Panc1 (cell line): ENCODE measurements at regions not wholly inside any gene's neighbourhood (a gene's known extent, or its start where the extent isn't known, plus 50 kb on each side); places are given as distances from the start of the nearest gene placed in this dataset.

Experiments used
- ATAC-seq: fragments of 200-7000 bp; cut with Tn5 transposase; 2 replicates; pipeline ENCODE4 v1.9.1; 2020; ENCODE audit warnings: mild to moderate bottlenecking, moderate library complexity
- BruUV-seq: library from RNA; stranded (reverse); fragments of 400-500 nt; replicated peaks from 2 replicates; lab custom pipeline; 2021; lab: Mats Ljungman, UMichigan
- CTCF ChIA-PET: fragments of 300-600 bp; sonication (Branson Sonifier 250); formaldehyde crosslinking; loops from one replicate; lab custom pipeline; 2022; ENCODE audit warnings: antibody characterized with exemption; lab: Charles Lee
- POLR2A ChIA-PET: fragments of 300-600 bp; sonication (Branson Sonifier 250); formaldehyde crosslinking; loops from one replicate; lab custom pipeline; 2022; ENCODE audit warnings: antibody characterized with exemption; lab: Charles Lee
- DNase-seq: peaks from one replicate; pipeline ENCODE4 v3.0.0-alpha.2; 2010; ENCODE audit warnings: low read depth, low spot score
- H3K27ac ChIP-seq: 2 replicates; pipeline ENCODE4 v1.5.1; 2011; ENCODE audit warnings: mild to moderate bottlenecking, low read length, inconsistent platforms
- H3K27me3 ChIP-seq: fragments of 200-500 bp; sonication (Bioruptor generic); 2 replicates; pipeline ENCODE4 v1.6.0; 2014; ENCODE audit warnings: low read length, inconsistent platforms; ENCODE audit not compliant: control insufficient read depth, insufficient read depth
- H3K36me3 ChIP-seq: fragments of 200-500 bp; sonication (Bioruptor generic); 2 replicates; pipeline ENCODE4 v1.5.1; 2014; ENCODE audit warnings: inconsistent platforms, mild to moderate bottlenecking, low read length, moderate library complexity; ENCODE audit not compliant: control insufficient read depth, insufficient read depth
- H3K4me1 ChIP-seq: 2 replicates; pipeline ENCODE4 v1.5.1; 2011; ENCODE audit warnings: inconsistent platforms, mild to moderate bottlenecking, low read length, moderate library complexity; ENCODE audit not compliant: control insufficient read depth, insufficient read depth
- H3K4me3 ChIP-seq, 2 experiments: 2 replicates each; pipeline ENCODE4 v1.5.1; 2011 to 2012; ENCODE audit warnings: low read depth in 2 of 2, low read length in 2 of 2, mild to moderate bottlenecking in 2 of 2, inconsistent platforms in 1 of 2, moderate library complexity in 1 of 2
- H3K9me3 ChIP-seq: fragments of 200-500 bp; sonication (Bioruptor generic); 2 replicates; pipeline ENCODE4 v1.5.1; 2014; ENCODE audit warnings: low read depth, mild to moderate bottlenecking, inconsistent platforms, low read length, moderate library complexity; ENCODE audit not compliant: control insufficient read depth, insufficient read depth
- CTCF ChIP-seq: fragments of 450-650 bp; IDR thresholded peaks from 2 replicates; pipeline ENCODE4 v1.5.1; 2017; ENCODE audit warnings: mild to moderate bottlenecking
- POLR2AphosphoS5 ChIP-seq: IDR thresholded peaks from 2 replicates; pipeline ENCODE4 v1.6.1; 2012; ENCODE audit warnings: mild to moderate bottlenecking, low read depth, low read length, moderate library complexity
- REST ChIP-seq, 2 experiments: IDR thresholded peaks; 2 replicates each; pipeline ENCODE4 v1.6.1; 2011 to 2012; ENCODE audit warnings: low read depth in 2 of 2, control low read depth in 1 of 2, low read length in 1 of 2, mild to moderate bottlenecking in 1 of 2, moderate library complexity in 1 of 2; ENCODE audit not compliant: insufficient read depth in 1 of 2
- SIN3A ChIP-seq: IDR thresholded peaks from 2 replicates; pipeline ENCODE4 v1.6.1; 2012; ENCODE audit warnings: low read depth, mild to moderate bottlenecking, low read length, moderate library complexity, borderline replicate concordance; ENCODE audit not compliant: insufficient read depth
- TCF7L2 ChIP-seq: IDR thresholded peaks from 2 replicates; pipeline ENCODE4 v1.6.1; 2011; ENCODE audit warnings: mild to moderate bottlenecking, low read depth, low read length, inconsistent platforms
- in situ Hi-C: cut with HindIII; loops from 2 replicates; pipeline ENCODE4 v1.10.0; 2016; ENCODE audit warnings: low sequenced_read_pairs, low pct_unique_long_range_greater_than_20kb
- intact Hi-C: fragments of 100-400 bp; cut with micrococcal nuclease; formaldehyde crosslinking; loops from one replicate; pipeline ENCODE4 v1.10.0; 2022; ENCODE audit not compliant: unreplicated experiment

- ATAC-seq (no peak), DNase-seq (no peak)
- Histone ChIP-seq H3K27ac (no peak overlapping the region), H3K36me3 (no peaks in the 10 kb centered on the region), H3K4me1 (no peaks in the 10 kb centered on the region), H3K27me3 (no peaks in the 10 kb centered on the region), H3K9me3 (no peaks in the 10 kb centered on the region), H3K4me3 (no peak overlapping the region)
- BruUV-seq, result no TSS peak
- in situ Hi-C loops (no loop called here), intact Hi-C loops (loop anchor here (10.0 kb wide), 1 partner anchor 136 kb away; no protein-coding TSS in a partner anchor)
- no peak for TF ChIP-seq TCF7L2
- TF ChIP-seq CTCF, result no peak
- TF ChIP-seq POLR2AphosphoS5, result no peak
- TF ChIP-seq REST (IDR thresholded peaks at IDR 0.05; ENCODE audit: insufficient read depth in 1 of 2, low read depth in 2 of 2, low read length in 1 of 2), result no peak
- TF ChIP-seq SIN3A, result no peak
- POLR2A ChIA-PET, result no interaction called here
- CTCF ChIA-PET, result no interaction called here
Measured at GRCh38 chr16:6160303-6160702, 1062.7 kb upstream of the EEF2KMT start.

GRCh38 chr16:6157806-6158205 lies 1060.2 kb upstream of the EEF2KMT start:
- ChIA-PET POLR2A (no interaction called here), CTCF (no interaction called here)
- Histone ChIP-seq H3K4me1 (no peaks in the 10 kb centered on the region), H3K27ac (no peak overlapping the region), H3K9me3 (no peaks in the 10 kb centered on the region), H3K27me3 (no peaks in the 10 kb centered on the region), H3K4me3 (no peak overlapping the region), H3K36me3 (no peaks in the 10 kb centered on the region)
- no TSS peak for BruUV-seq
- ATAC-seq (no peak), DNase-seq (no peak)
- no peak for TF ChIP-seq CTCF
- TF ChIP-seq TCF7L2, result no peak
- TF ChIP-seq SIN3A, result no peak
- TF ChIP-seq REST (IDR thresholded peaks at IDR 0.05; ENCODE audit: insufficient read depth in 1 of 2, low read depth in 2 of 2, low read length in 1 of 2), result no peak
- TF ChIP-seq POLR2AphosphoS5, result no peak
- in situ Hi-C loops, result no loop called here
- intact Hi-C loops, result no loop called here
